H9 (cell line): ENCODE measurements at regions not wholly inside any gene's neighbourhood (a gene's known extent, or its start where the extent isn't known, plus 50 kb on each side); places are given as distances from the start of the nearest gene placed in this dataset.

Experiments used
- DNase-seq: peaks from one replicate; pipeline ENCODE4 v3.0.0-alpha.2; 2017
- H2AFZ ChIP-seq: one replicate; pipeline ENCODE4 v1.6.1; 2013; ENCODE audit warnings: mild to moderate bottlenecking, low read length, control low read depth, moderate library complexity
- H2AK5ac ChIP-seq: 2 replicates; pipeline ENCODE4 v1.6.1; 2013; ENCODE audit warnings: low read length, control low read depth, mixed read lengths; ENCODE audit not compliant: insufficient read length
- H2BK120ac ChIP-seq: one replicate; pipeline ENCODE4 v1.6.1; 2013; ENCODE audit warnings: low read depth, mild to moderate bottlenecking, low read length, control low read depth, inconsistent platforms; ENCODE audit not compliant: poor library complexity, severe bottlenecking
- H2BK12ac ChIP-seq: 2 replicates; pipeline ENCODE4 v1.6.1; 2013; ENCODE audit warnings: low read length, control low read depth, mixed read lengths, low read depth; ENCODE audit not compliant: insufficient read length
- H2BK15ac ChIP-seq: 2 replicates; pipeline ENCODE4 v1.6.1; 2013; ENCODE audit warnings: low read depth, low read length, control low read depth
- H2BK20ac ChIP-seq: one replicate; pipeline ENCODE4 v1.6.1; 2013; ENCODE audit warnings: low read depth, mild to moderate bottlenecking, low read length, control low read depth, inconsistent platforms; ENCODE audit not compliant: poor library complexity, severe bottlenecking
- H2BK5ac ChIP-seq: 2 replicates; pipeline ENCODE4 v1.6.1; 2013; ENCODE audit warnings: low read length, control low read depth, mixed read lengths; ENCODE audit not compliant: insufficient read length
- H3K14ac ChIP-seq: 2 replicates; pipeline ENCODE4 v1.6.1; 2013; ENCODE audit warnings: low read length, control low read depth; ENCODE audit not compliant: insufficient read depth
- H3K18ac ChIP-seq: 2 replicates; pipeline ENCODE4 v1.6.1; 2013; ENCODE audit warnings: low read depth, mild to moderate bottlenecking, mixed read lengths, low read length, control low read depth; ENCODE audit not compliant: insufficient read length
- H3K23ac ChIP-seq: 2 replicates; pipeline ENCODE4 v1.6.1; 2013; ENCODE audit warnings: low read length, control low read depth, mixed read lengths, low read depth; ENCODE audit not compliant: insufficient read length
- H3K23me2 ChIP-seq: 2 replicates; pipeline ENCODE4 v1.6.1; 2013; ENCODE audit warnings: low read depth, mild to moderate bottlenecking, mixed read lengths, low read length, control low read depth; ENCODE audit not compliant: insufficient read length, poor library complexity, severe bottlenecking
- H3K27ac ChIP-seq: 2 replicates; pipeline ENCODE4 v1.5.1; 2013; ENCODE audit warnings: low read length, control low read depth, mixed read lengths, low read depth; ENCODE audit not compliant: insufficient read length
- H3K27me3 ChIP-seq: 2 replicates; pipeline ENCODE4 v1.6.1; 2013; ENCODE audit warnings: low read length, control low read depth, inconsistent platforms; ENCODE audit not compliant: insufficient read depth
- H3K4ac ChIP-seq: 2 replicates; pipeline ENCODE4 v1.6.1; 2013; ENCODE audit warnings: low read depth, mild to moderate bottlenecking, control low read depth, inconsistent platforms, low read length, moderate library complexity
- H3K4me1 ChIP-seq: 2 replicates; pipeline ENCODE4 v1.6.1; 2013; ENCODE audit warnings: low read length, control low read depth, inconsistent platforms; ENCODE audit not compliant: insufficient read depth
- H3K4me2 ChIP-seq: 2 replicates; pipeline ENCODE4 v1.6.1; 2013; ENCODE audit warnings: low read length, control low read depth, mixed read lengths; ENCODE audit not compliant: insufficient read length, insufficient read depth
- H3K56ac ChIP-seq: 2 replicates; pipeline ENCODE4 v1.6.1; 2013; ENCODE audit warnings: low read depth, mild to moderate bottlenecking, mixed read lengths, low read length, control low read depth; ENCODE audit not compliant: insufficient read length
- H3K79me1 ChIP-seq: 2 replicates; pipeline ENCODE4 v1.6.1; 2013; ENCODE audit warnings: low read depth, mild to moderate bottlenecking, moderate library complexity, low read length, control low read depth, inconsistent platforms; ENCODE audit not compliant: insufficient read depth, poor library complexity, severe bottlenecking
- H3K79me2 ChIP-seq: 2 replicates; pipeline ENCODE4 v1.6.1; 2013; ENCODE audit warnings: low read length, control low read depth, inconsistent platforms; ENCODE audit not compliant: insufficient read depth
- H3K9ac ChIP-seq: 2 replicates; pipeline ENCODE4 v1.6.1; 2013; ENCODE audit warnings: low read length, control low read depth, mixed read lengths; ENCODE audit not compliant: insufficient read length; ENCODE audit errors: extremely low read depth
- H3K9me3 ChIP-seq: one replicate; pipeline ENCODE4 v1.6.1; 2013; ENCODE audit warnings: low read depth, low read length, inconsistent platforms; ENCODE audit not compliant: control insufficient read depth
- H3T11ph ChIP-seq: one replicate; pipeline ENCODE4 v1.6.1; 2013; ENCODE audit warnings: mild to moderate bottlenecking, low read length, control low read depth, inconsistent platforms
- H4K20me1 ChIP-seq: one replicate; pipeline ENCODE4 v1.6.1; 2013; ENCODE audit not compliant: control insufficient read depth, insufficient read length, insufficient read depth
- H4K5ac ChIP-seq: 2 replicates; pipeline ENCODE4 v1.6.1; 2013; ENCODE audit warnings: low read depth, mild to moderate bottlenecking, mixed read lengths, low read length, control low read depth; ENCODE audit not compliant: insufficient read length
- H4K8ac ChIP-seq: replicated peaks from 2 replicates; pipeline ENCODE4 v1.6.1; 2013; ENCODE audit warnings: low read length, control low read depth, mixed read lengths, low read depth; ENCODE audit not compliant: insufficient read length
- H4K91ac ChIP-seq: 2 replicates; pipeline ENCODE4 v1.6.1; 2013; ENCODE audit warnings: low read depth, mild to moderate bottlenecking, moderate library complexity, mixed read lengths, low read length, control low read depth; ENCODE audit not compliant: insufficient read length
- H3K27ac Mint-ChIP-seq, 3 experiments: 2 replicates in 2 of 3; 3 replicates in 1 of 3; pipeline ENCODE4 v1.8.0; 2020 to 2021; ENCODE audit warnings: mixed read lengths in 3 of 3, mild to moderate bottlenecking in 1 of 3, moderate library complexity in 1 of 3
- H3K27me3 Mint-ChIP-seq: 2 replicates; pipeline ENCODE4 v1.8.0; 2021; ENCODE audit warnings: low read depth, mild to moderate bottlenecking, moderate library complexity, mixed read lengths
- H3K36me3 Mint-ChIP-seq, 3 experiments: 2 replicates in 2 of 3; 3 replicates in 1 of 3; pipeline ENCODE4 v1.8.0; 2020 to 2021; ENCODE audit warnings: low read depth in 3 of 3, mixed read lengths in 3 of 3; ENCODE audit not compliant: insufficient read depth in 1 of 3
- H3K4me1 Mint-ChIP-seq, 2 experiments: 2 replicates each; pipeline ENCODE4 v1.8.0; 2020; ENCODE audit warnings: mixed read lengths in 2 of 2
- H3K4me3 Mint-ChIP-seq, 2 experiments: 2 replicates in 1 of 2; 3 replicates in 1 of 2; pipeline ENCODE4 v1.8.0; 2020 to 2021; ENCODE audit warnings: mild to moderate bottlenecking in 2 of 2, mixed read lengths in 2 of 2, moderate library complexity in 1 of 2
- H3K9me3 Mint-ChIP-seq, 2 experiments: 2 replicates in 1 of 2; 3 replicates in 1 of 2; pipeline ENCODE4 v1.8.0; 2020; ENCODE audit warnings: mild to moderate bottlenecking in 2 of 2, mixed read lengths in 2 of 2, moderate library complexity in 1 of 2
- WGBS: extraction: QIAGEN DNeasy Blood & Tissue Kit; methylation state at CpG from one replicate; pipeline ENCODE4 v1.1.7; 2013; ENCODE audit warnings: missing lambda C conversion rate, low lambda C conversion rate, mixed read lengths; ENCODE audit not compliant: insufficient read length; ENCODE audit errors: extremely low coverage; 5-methylcytosine and 5-hydroxymethylcytosine counted together
- TF ChIP-seq, protein P1 (sequence below): fragments of 200-600 bp; sonication (generic); conservative IDR thresholded peaks from 3 replicates; pipeline ENCODE4 v1.8.0; 2021; ENCODE audit warnings: antibody characterized with exemption, mild to moderate bottlenecking

DNA sequence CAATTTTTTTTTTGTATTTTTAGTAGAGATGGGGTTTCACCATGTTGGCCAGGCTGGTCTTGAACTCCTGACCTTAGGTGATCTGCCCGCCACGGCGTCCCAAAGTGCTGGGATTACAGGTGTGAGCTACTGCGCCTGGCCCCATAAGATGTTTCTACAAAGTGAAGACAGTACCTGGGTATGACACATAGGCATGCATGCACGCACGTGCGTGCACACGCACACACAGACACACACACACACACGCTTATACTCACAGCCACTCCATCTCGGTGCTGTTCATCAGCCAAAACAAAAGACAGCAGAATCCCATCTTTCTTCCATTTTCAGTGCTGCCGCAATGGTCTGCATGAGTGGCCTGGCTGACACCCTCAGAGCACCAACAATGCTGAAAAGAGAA is 63.9 kb downstream of the VCPKMT start:
- H3T11ph ChIP-seq, result no peak overlapping the region
- no peaks in the 10 kb centered on the region for H3K79me2 ChIP-seq
- no peak overlapping the region for H3K4me2 ChIP-seq
- TF ChIP-seq, protein P1, sequence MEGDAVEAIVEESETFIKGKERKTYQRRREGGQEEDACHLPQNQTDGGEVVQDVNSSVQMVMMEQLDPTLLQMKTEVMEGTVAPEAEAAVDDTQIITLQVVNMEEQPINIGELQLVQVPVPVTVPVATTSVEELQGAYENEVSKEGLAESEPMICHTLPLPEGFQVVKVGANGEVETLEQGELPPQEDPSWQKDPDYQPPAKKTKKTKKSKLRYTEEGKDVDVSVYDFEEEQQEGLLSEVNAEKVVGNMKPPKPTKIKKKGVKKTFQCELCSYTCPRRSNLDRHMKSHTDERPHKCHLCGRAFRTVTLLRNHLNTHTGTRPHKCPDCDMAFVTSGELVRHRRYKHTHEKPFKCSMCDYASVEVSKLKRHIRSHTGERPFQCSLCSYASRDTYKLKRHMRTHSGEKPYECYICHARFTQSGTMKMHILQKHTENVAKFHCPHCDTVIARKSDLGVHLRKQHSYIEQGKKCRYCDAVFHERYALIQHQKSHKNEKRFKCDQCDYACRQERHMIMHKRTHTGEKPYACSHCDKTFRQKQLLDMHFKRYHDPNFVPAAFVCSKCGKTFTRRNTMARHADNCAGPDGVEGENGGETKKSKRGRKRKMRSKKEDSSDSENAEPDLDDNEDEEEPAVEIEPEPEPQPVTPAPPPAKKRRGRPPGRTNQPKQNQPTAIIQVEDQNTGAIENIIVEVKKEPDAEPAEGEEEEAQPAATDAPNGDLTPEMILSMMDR, result no peak
- H3K9me3 ChIP-seq, result no peaks in the 10 kb centered on the region
- no peak overlapping the region for H2BK15ac ChIP-seq
- no peak overlapping the region for H2BK5ac ChIP-seq
- no peak overlapping the region for H3K56ac ChIP-seq
- Mint-ChIP-seq H3K4me1 (peaks cover 4 to 6% of the 10 kb centered on the region in 2 experiments; a peak in 1 of 4 replicates), H3K27me3 (peaks cover 2% of the 10 kb centered on the region; the same call in 1 of the 2 replicates), H3K4me3 (no peak overlapping the region), H3K27ac (no peak overlapping the region; a peak in 1 of 7 replicates), H3K9me3 (no peaks in the 10 kb centered on the region), H3K36me3 (no peaks in the 10 kb centered on the region)
- no peaks in the 10 kb centered on the region for H3K79me1 ChIP-seq
- no peaks in the 10 kb centered on the region for H4K20me1 ChIP-seq
- WGBS, result no CpG with 5 or more reads among the region's 11 CpGs
- no peak overlapping the region for H2BK12ac ChIP-seq
- no peak overlapping the region for H3K14ac ChIP-seq
- no peak overlapping the region for H4K91ac ChIP-seq
- no peak overlapping the region for H2AK5ac ChIP-seq
- no peak overlapping the region for H3K27ac ChIP-seq
- no peaks in the 10 kb centered on the region for H3K4me1 ChIP-seq
- no peak overlapping the region for H2BK20ac ChIP-seq
- no peaks in the 10 kb centered on the region for H3K23me2 ChIP-seq
- no peak overlapping the region for H3K9ac ChIP-seq
- no peaks in the 10 kb centered on the region for H3K27me3 ChIP-seq
- DNase-seq, result no peak
- H4K5ac ChIP-seq, result no peak overlapping the region
- H2BK120ac ChIP-seq, result no peak overlapping the region
- no peak overlapping the region for H3K18ac ChIP-seq
- H2AFZ ChIP-seq, result no peak overlapping the region
- H3K23ac ChIP-seq, result no peak overlapping the region
- H4K8ac ChIP-seq, result no peak overlapping the region
- H3K4ac ChIP-seq, result no peak overlapping the region
